ENCODE measurements at regions not wholly inside any gene's neighbourhood (a gene's known extent, or its start where the extent isn't known, plus 50 kb on each side); places are given as distances from the start of the nearest gene placed in this dataset.

DNA sequence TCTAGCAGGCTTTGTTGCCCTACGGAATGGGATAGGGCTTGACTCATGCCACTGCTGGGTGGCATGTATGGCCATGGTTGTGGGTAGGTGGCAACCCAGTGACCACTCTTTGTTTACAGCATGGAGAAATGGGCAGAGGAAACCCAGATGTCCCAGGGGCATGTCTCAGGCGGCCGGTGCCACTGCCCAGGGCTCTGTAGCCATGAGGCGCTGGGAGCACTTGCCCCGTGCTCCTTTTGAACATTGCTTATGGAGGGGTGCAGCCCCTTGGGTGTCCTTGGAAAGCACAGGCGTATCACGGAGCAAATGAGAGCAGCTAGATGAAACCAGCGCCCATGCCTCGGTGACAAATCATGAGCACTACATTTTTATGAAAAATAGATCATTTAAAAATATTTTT is 212.5 kb upstream of the ECI2 start:
- H3K9ac ChIP-seq (ENCODE audit: low read length): no peak overlapping the region
- H3K4me1 ChIP-seq (ENCODE audit: control insufficient read depth, insufficient read depth, low read length): no peaks in the 10 kb centered on the region; the same call in 1 of the 2 replicates
- H3K4me3 ChIP-seq (ENCODE audit: low read depth, low read length): no peak overlapping the region
- H3K27ac ChIP-seq (ENCODE audit: low read depth, low read length): no peak overlapping the region
- no peaks in the 10 kb centered on the region for H3K36me3 ChIP-seq (ENCODE audit: control insufficient read depth, insufficient read depth, low read length)
- no peaks in the 10 kb centered on the region for H3K9me3 ChIP-seq (ENCODE audit: control insufficient read depth, insufficient read depth, low read depth, low read length)
- no peaks in the 10 kb centered on the region for H3K27me3 ChIP-seq (ENCODE audit: control insufficient read depth, insufficient read depth, low read length)

GRCh38 chr6:4346659-4347333 is 211.4 kb upstream of the ECI2 start:
- Histone ChIP-seq H3K36me3 (ENCODE audit: control insufficient read depth, insufficient read depth, low read length) (no peaks in the 10 kb centered on the region), H3K4me3 (ENCODE audit: low read depth, low read length) (no peak overlapping the region), H3K9me3 (ENCODE audit: control insufficient read depth, insufficient read depth, low read depth, low read length) (no peaks in the 10 kb centered on the region), H3K27ac (ENCODE audit: low read depth, low read length) (no peak overlapping the region), H3K9ac (ENCODE audit: low read length) (no peak overlapping the region), H3K4me1 (ENCODE audit: control insufficient read depth, insufficient read depth, low read length) (no peaks in the 10 kb centered on the region; the same call in 1 of the 2 replicates), H3K27me3 (ENCODE audit: control insufficient read depth, insufficient read depth, low read length) (no peaks in the 10 kb centered on the region)

GRCh38 chr6:4345543-4345942 is 210.2 kb upstream of the ECI2 start:
- H3K36me3 ChIP-seq (ENCODE audit: control insufficient read depth, insufficient read depth, low read length): no peaks in the 10 kb centered on the region
- H3K27ac ChIP-seq (ENCODE audit: low read depth, low read length): no peak overlapping the region
- no peak overlapping the region for H3K4me3 ChIP-seq (ENCODE audit: low read depth, low read length)
- H3K9me3 ChIP-seq (ENCODE audit: control insufficient read depth, insufficient read depth, low read depth, low read length): no peaks in the 10 kb centered on the region
- H3K27me3 ChIP-seq (ENCODE audit: control insufficient read depth, insufficient read depth, low read length): no peaks in the 10 kb centered on the region
- H3K9ac ChIP-seq (ENCODE audit: low read length): no peak overlapping the region
- no peaks in the 10 kb centered on the region for H3K4me1 ChIP-seq (ENCODE audit: control insufficient read depth, insufficient read depth, low read length)

DNA sequence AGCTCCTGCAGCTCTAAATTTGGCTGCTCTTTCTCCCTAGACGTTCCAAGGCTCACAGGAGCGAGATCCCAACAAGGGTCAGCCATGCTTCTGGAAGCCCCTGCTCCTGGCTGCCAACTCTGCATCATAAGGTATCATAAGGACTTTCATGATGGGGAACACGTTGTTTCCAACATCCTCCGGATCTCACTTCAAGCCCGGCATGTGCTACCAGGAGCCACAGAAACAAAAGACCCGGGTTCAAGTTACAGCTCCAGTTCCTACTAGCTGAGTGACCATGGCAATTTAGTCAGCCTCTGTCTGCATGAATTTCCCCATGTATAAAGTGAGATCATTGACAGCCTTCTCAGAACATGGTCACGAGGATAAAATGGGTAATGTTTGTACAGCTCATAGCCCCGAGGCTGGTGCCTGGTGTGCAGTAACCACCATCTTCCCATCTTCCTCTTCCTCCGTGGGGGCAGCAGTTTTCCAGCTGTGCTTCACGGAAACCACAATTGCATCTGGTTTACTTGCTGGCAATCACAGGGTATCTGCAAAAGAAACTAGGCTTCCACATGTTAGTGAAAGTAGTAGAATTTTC is 209.0 kb upstream of the ECI2 start:
- H3K27ac ChIP-seq (ENCODE audit: low read depth, low read length): no peak overlapping the region
- H3K36me3 ChIP-seq (ENCODE audit: control insufficient read depth, insufficient read depth, low read length): no peaks in the 10 kb centered on the region
- no peaks in the 10 kb centered on the region for H3K27me3 ChIP-seq (ENCODE audit: control insufficient read depth, insufficient read depth, low read length)
- H3K4me1 ChIP-seq (ENCODE audit: control insufficient read depth, insufficient read depth, low read length): no peaks in the 10 kb centered on the region
- H3K9me3 ChIP-seq (ENCODE audit: control insufficient read depth, insufficient read depth, low read depth, low read length): no peaks in the 10 kb centered on the region
- H3K9ac ChIP-seq (ENCODE audit: low read length): no peak overlapping the region
- no peak overlapping the region for H3K4me3 ChIP-seq (ENCODE audit: low read depth, low read length)

GRCh38 chr6:4342407-4343137 is 207.2 kb upstream of the ECI2 start:
- H3K9me3 ChIP-seq (ENCODE audit: control insufficient read depth, insufficient read depth, low read depth, low read length): no peaks in the 10 kb centered on the region
- no peaks in the 10 kb centered on the region for H3K4me1 ChIP-seq (ENCODE audit: control insufficient read depth, insufficient read depth, low read length)
- no peak overlapping the region for H3K27ac ChIP-seq (ENCODE audit: low read depth, low read length)
- H3K36me3 ChIP-seq (ENCODE audit: control insufficient read depth, insufficient read depth, low read length): no peaks in the 10 kb centered on the region
- no peaks in the 10 kb centered on the region for H3K27me3 ChIP-seq (ENCODE audit: control insufficient read depth, insufficient read depth, low read length)
- no peak overlapping the region for H3K4me3 ChIP-seq (ENCODE audit: low read depth, low read length)
- no peak overlapping the region for H3K9ac ChIP-seq (ENCODE audit: low read length)

GRCh38 chr6:4341078-4341797 is 205.9 kb upstream of the ECI2 start:
- H3K4me1 ChIP-seq (ENCODE audit: control insufficient read depth, insufficient read depth, low read length): no peaks in the 10 kb centered on the region
- H3K27ac ChIP-seq (ENCODE audit: low read depth, low read length): no peak overlapping the region
- H3K36me3 ChIP-seq (ENCODE audit: control insufficient read depth, insufficient read depth, low read length): no peaks in the 10 kb centered on the region
- H3K4me3 ChIP-seq (ENCODE audit: low read depth, low read length): no peak overlapping the region
- H3K27me3 ChIP-seq (ENCODE audit: control insufficient read depth, insufficient read depth, low read length): no peaks in the 10 kb centered on the region
- no peaks in the 10 kb centered on the region for H3K9me3 ChIP-seq (ENCODE audit: control insufficient read depth, insufficient read depth, low read depth, low read length)
- H3K9ac ChIP-seq (ENCODE audit: low read length): no peak overlapping the region

GRCh38 chr6:4340544-4340943 is 205.2 kb upstream of the ECI2 start:
- Histone ChIP-seq H3K4me1 (ENCODE audit: control insufficient read depth, insufficient read depth, low read length) (no peaks in the 10 kb centered on the region), H3K9ac (ENCODE audit: low read length) (no peak overlapping the region), H3K27ac (ENCODE audit: low read depth, low read length) (no peak overlapping the region), H3K4me3 (ENCODE audit: low read depth, low read length) (no peak overlapping the region), H3K27me3 (ENCODE audit: control insufficient read depth, insufficient read depth, low read length) (no peaks in the 10 kb centered on the region), H3K36me3 (ENCODE audit: control insufficient read depth, insufficient read depth, low read length) (no peaks in the 10 kb centered on the region), H3K9me3 (ENCODE audit: control insufficient read depth, insufficient read depth, low read depth, low read length) (no peaks in the 10 kb centered on the region)

DNA sequence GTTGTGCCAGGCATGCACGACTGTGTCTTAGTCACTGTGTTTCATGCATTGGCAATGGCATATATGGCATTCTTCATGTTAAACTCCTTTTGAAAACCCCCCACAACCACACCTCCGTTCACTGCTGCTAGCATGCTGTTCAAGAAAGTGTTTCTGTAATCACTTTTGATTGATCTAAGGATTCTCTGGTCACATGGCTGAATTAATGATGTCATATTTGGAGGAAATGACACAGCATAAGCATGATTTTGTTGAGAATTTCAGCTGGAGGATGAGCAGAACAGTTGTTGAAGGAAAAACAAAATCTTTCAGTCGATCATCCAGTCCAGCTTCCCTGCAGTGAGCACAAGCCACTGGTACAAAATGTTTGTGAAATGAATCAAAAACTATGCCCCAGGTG is 203.5 kb upstream of the ECI2 start:
- no peaks in the 10 kb centered on the region for H3K4me1 ChIP-seq (ENCODE audit: control insufficient read depth, insufficient read depth, low read length)
- H3K27ac ChIP-seq (ENCODE audit: low read depth, low read length): no peak overlapping the region
- H3K36me3 ChIP-seq (ENCODE audit: control insufficient read depth, insufficient read depth, low read length): no peaks in the 10 kb centered on the region
- H3K27me3 ChIP-seq (ENCODE audit: control insufficient read depth, insufficient read depth, low read length): no peaks in the 10 kb centered on the region
- no peak overlapping the region for H3K4me3 ChIP-seq (ENCODE audit: low read depth, low read length)
- H3K9me3 ChIP-seq (ENCODE audit: control insufficient read depth, insufficient read depth, low read depth, low read length): no peaks in the 10 kb centered on the region
- no peak overlapping the region for H3K9ac ChIP-seq (ENCODE audit: low read length)

DNA sequence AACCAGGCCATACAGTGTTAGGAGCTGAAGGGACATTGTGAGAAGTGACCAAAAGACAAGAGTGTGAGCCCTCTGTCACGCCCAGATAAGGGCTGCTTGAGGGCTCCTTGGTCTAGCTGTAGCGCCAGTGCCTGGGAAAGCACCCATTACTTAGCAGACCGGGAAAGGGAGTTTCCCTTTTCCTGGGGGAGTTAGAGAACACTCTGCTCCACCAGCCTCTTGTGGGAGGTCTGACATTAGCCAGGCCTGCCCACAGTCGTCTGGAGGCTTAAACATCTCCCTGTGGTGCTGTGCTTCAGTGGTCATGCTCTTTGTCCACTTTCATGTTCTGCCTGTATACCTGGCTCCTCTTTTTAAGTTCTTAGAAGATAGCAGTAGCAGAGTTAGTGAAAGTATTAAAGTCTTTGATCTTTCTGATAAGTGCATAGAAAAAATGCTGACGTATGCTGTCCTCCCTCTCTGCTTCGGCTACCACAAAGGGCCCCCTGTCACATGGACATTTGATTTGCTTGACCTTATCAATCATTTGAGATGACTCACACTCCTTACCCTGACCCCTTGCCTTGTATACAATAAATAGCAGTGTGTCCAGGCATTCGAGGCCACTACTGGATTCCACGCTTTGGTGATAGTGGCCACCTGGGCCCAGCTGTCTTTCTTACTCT is 201.5 kb upstream of the ECI2 start:
- no peak overlapping the region for H3K27ac ChIP-seq (ENCODE audit: low read depth, low read length)
- H3K4me3 ChIP-seq (ENCODE audit: low read depth, low read length): no peak overlapping the region

GRCh38 chr6:4336084-4336483 is 200.7 kb upstream of the ECI2 start:
- Histone ChIP-seq H3K9me3 (ENCODE audit: control insufficient read depth, insufficient read depth, low read depth, low read length) (no peaks in the 10 kb centered on the region), H3K36me3 (ENCODE audit: control insufficient read depth, insufficient read depth, low read length) (no peaks in the 10 kb centered on the region), H3K27me3 (ENCODE audit: control insufficient read depth, insufficient read depth, low read length) (no peaks in the 10 kb centered on the region), H3K4me1 (ENCODE audit: control insufficient read depth, insufficient read depth, low read length) (no peaks in the 10 kb centered on the region), H3K9ac (ENCODE audit: low read length) (no peak overlapping the region), H3K4me3 (ENCODE audit: low read depth, low read length) (no peak overlapping the region), H3K27ac (ENCODE audit: low read depth, low read length) (no peak overlapping the region)

More for the DNA sequence above, 201.5 kb upstream of the ECI2 start:
- Histone ChIP-seq H3K9ac (ENCODE audit: low read length) (no peak overlapping the region), H3K27me3 (ENCODE audit: control insufficient read depth, insufficient read depth, low read length) (no peaks in the 10 kb centered on the region), H3K9me3 (ENCODE audit: control insufficient read depth, insufficient read depth, low read depth, low read length) (no peaks in the 10 kb centered on the region), H3K4me1 (ENCODE audit: control insufficient read depth, insufficient read depth, low read length) (no peaks in the 10 kb centered on the region), H3K36me3 (ENCODE audit: control insufficient read depth, insufficient read depth, low read length) (no peaks in the 10 kb centered on the region)

Measured in HUES6 (cell line).